DMS 273 (cell line): ENCODE measurements at regions not wholly inside any gene's neighbourhood (a gene's known extent, or its start where the extent isn't known, plus 50 kb on each side); places are given as distances from the start of the nearest gene placed in this dataset.

Source experiments
- DNase-seq: peaks from one replicate; lab custom pipeline; 2025; ENCODE audit not compliant: unreplicated experiment; lab: John Stamatoyannopoulos, UW

GRCh38 chr4:14887842-14888433, 114.3 kb upstream of the CPEB2 start:
- no peak for DNase-seq

GRCh38 chr4:14888790-14889572, 113.3 kb upstream of the CPEB2 start:
- DNase-seq = no peak

- DNase-seq = no peak
Observed at GRCh38 chr4:14892563-14892962, 109.7 kb upstream of the CPEB2 start.

GRCh38 chr4:14893713-14894112, 108.6 kb upstream of the CPEB2 start:
- no peak for DNase-seq

- no peak for DNase-seq
Observed at GRCh38 chr4:14894392-14895292, 107.6 kb upstream of the CPEB2 start.

- no peak for DNase-seq
Observed at GRCh38 chr4:14896656-14897175, 105.6 kb upstream of the CPEB2 start.

DNA sequence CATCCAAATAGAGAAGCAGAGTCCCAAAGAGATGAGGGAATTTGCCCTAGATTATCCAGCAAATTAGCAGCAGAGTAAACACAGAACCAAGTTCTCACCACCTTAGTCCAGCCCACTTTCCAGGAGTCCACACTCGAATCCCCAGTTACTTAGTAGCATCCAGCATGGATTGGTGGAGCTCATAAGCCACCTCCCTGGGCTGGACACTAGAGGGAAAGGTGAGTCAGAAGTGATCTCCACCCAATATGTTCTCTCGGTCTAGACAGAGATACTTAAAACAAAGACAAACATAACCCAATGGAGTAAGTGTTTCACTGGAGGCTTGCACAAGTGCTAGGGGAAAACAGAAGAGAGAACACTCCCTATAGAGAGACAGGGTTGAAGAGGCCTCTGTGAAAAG, 105.1 kb upstream of the CPEB2 start:
- DNase-seq = no peak

GRCh38 chr4:14898989-14899388, 103.3 kb upstream of the CPEB2 start:
- no peak for DNase-seq

DNA sequence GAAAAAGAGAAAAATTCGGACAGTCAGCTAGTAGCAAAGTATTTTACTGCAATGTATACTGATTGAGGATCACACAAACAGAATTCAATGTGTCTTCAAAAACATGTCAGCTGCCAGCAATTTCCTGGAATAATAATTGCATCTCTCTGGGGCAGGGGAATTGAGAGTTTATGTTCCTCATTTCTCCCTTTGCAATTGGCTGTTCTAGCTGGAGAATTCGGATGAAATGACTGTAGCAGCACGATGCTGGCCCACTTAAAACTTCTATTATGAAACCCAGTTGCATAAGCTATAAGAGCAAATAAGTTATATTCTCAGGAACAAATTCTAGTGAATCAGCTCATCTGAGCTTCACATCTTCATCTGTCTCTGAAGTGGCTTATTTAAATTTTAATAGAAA, 99.9 kb upstream of the CPEB2 start:
- DNase-seq = no peak

DNA sequence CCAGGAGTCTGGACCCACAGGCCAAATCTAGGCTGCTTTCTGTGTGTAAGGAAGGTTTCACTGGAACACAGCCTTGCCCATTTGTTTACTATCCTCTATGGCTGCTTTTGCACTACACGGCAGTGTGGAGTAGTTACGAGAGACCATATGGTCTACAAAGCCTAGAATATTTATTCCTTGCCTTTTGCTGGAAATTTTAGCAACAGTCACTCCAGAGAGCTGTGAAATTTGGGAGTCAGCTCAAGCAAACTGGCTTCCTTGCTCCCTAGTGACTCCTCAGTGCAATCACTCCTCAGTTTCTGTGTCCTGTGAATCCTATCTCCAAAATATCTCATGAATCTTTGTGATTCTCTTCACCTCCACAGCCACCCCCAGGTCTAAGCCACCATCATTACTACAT, 99.0 kb upstream of the CPEB2 start:
- DNase-seq = no peak

DNA sequence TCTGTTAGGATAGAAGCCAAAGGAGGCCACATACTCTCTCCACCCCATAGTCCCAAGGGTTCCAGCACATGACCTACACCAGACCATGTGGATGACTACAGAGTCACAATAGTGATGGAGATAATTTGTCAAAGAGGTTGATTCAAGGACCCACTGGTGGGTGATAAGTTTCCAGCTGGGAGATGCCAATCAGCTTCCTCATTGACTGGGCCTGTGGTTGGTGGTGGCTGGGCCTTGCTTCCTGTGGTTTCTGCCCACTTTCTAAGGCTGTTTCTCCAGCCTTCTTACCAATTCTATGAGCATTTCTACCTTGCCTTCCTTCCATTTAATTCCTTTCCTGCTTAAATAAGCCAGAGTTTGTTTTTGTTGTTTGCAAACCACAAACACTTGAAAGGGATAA, 95.5 kb upstream of the CPEB2 start:
- no peak for DNase-seq

- DNase-seq = no peak
Observed at GRCh38 chr4:14908635-14909034, 93.6 kb upstream of the CPEB2 start.

DNA sequence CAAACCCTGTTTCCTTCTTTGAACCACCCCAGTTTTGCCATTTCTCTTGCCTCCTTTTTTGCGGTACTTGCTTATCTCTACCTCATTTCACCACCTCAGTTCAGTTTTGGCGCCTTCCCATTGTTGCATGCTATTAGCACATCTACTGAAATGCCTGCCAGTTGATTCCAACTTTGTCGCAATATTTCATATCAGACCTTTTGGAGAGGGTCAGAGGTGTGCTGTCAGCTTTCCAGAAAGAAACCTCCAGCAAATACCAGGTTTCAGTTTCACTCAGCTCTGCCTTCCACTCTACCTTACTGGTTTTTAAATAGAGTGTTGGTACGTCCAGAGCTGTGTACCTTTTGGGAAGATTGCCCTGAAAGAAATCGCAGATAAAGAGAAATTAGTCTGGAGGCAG, 91.9 kb upstream of the CPEB2 start:
- no peak for DNase-seq

GRCh38 chr4:14912426-14912825, 89.9 kb upstream of the CPEB2 start:
- no peak for DNase-seq

- DNase-seq = no peak
Observed at GRCh38 chr4:14915018-14915417, 87.3 kb upstream of the CPEB2 start.

DNA sequence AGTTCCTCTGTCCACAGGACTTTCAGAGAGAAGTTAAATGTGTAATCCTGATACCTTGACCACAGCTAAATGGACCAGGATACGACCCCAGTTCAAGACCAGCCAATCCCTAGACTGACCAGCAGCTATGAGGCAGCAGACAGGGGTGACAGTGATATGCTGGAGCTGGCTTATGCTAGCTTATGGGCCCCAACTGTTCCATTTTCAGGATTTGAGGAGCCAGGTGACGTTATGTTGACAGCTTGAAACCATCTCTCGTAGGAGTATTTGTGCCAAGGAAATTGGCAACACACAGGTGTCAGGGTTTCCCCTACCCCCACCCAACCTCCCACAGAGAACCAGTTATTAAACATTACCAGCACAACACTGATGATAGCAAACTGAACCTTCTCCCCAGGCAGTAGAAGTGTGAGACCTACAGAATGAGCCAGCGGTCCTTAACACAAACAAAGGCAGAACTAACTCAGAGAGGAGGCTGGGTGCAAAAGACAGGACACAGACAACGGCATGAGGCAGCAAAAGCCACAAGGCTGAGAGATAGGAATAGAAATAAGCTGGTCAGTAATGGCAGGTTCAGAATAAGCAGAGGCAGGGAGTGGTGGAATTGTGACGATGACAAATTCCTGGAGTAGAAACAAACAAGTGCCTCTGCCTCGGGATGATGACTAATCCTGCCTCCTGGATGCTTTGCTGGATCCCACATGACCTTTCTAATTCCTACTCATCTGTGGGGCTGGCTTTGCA, 85.6 kb upstream of the CPEB2 start:
- DNase-seq = no peak

DNA sequence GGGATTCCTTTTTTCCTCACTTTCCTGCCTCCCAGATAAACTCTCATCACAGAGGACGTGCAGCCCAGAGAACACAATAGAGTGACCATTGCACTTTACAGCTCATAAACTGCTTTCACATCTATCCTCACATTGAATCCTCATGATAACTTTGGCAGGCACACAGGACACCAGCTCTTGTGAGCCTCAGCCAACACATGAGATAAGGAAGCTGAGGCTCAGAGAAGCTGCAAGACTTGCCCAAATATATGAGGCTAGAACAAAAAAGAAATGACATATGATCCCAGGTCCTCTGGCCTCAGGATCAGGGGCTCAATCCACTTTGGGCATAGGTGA, 85.0 kb upstream of the CPEB2 start:
- DNase-seq = no peak

DNA sequence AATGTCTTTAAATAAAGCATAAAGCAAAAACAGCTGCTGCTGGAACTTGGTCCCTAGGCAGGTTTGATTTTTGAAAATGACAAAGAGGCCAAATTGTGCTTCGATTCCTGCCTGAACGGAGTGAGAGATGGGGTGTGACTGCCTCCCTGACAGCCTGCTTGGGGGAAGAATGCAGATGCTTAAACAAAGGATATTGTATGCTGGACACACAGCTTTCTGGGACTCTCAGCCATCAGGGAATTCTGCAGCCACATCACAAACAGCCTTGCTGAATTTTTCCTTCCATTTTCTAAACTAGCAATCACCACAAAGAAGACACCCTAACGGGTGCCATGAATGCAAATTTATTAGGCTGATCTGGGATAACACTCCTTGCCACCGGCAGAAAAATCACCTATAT, 83.9 kb upstream of the CPEB2 start:
- no peak for DNase-seq

DNA sequence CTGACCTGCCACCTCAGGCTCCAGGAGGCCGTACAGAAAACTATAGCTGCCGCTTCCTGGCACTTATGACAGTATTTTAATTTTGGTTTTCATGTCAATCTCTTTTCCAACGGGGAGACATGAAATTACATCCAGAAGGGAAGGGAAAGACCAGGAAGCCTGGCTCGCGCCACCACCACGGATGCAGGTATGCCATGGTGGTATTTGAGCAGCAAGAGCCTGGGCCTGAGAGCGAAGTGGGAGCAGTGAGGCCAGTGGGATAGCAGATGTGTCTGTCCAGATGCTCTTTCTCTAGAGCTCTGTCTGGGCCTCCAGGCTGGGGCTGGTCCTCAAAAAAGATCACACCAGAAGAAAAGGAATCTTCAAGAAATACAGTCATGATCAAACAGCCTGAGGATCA, 82.5 kb upstream of the CPEB2 start:
- DNase-seq = no peak

- no peak for DNase-seq
Observed at GRCh38 chr4:14920237-14920636, 82.0 kb upstream of the CPEB2 start.

DNA sequence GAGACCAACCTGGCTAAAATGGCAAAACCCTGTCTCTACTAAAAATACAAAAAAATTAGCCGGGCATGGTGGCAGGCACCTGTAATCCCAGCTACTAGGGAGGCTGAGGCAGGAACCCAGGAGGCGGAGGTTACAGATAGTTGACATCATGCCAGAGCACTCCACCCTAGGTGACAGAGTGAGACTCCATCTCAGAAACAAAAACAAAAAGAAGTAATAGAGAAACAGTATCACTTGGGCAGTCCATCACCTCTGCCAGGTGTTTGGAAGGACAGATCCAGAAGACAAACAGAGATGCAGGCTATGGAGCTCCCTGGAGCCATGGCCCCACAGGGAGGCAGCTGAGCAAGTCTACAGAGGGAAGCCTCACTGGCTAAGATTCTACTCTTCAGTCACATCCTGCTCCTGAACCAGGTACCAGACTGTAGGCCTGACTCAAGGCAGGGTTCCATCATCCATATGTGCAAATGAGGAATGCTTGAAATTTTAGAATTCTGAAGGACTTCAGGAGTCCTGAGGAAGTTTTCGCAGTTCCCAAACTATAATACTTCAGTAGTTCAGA, 81.4 kb upstream of the CPEB2 start:
- DNase-seq = no peak
